K562 (cell line): ENCODE measurements at regions not wholly inside any gene's neighbourhood (a gene's known extent, or its start where the extent isn't known, plus 50 kb on each side); places are given as distances from the start of the nearest gene placed in this dataset.
"Not testable (repeated sequence)": the region's sequence is repeated elsewhere in the genome, so short reads cannot be mapped to it uniquely, and the experiment has no call there.

Experiments used
- POLR2AphosphoS2 ChIP-seq: IDR thresholded peaks from 2 replicates; pipeline ENCODE4 v1.6.1; 2012; ENCODE audit warnings: low read length, improper control_type of control experiment
- YY1 ChIP-seq, 3 experiments: IDR thresholded peaks; 2 replicates each; pipeline ENCODE4 v1.6.1; 2011; ENCODE audit warnings: low read length in 2 of 3, mild to moderate bottlenecking in 2 of 3, moderate library complexity in 2 of 3, borderline replicate concordance in 1 of 3, control low read depth in 1 of 3, low read depth in 1 of 3; ENCODE audit not compliant: insufficient read depth in 3 of 3, insufficient replicate concordance in 2 of 3, control insufficient read depth in 1 of 3, insufficient read length in 1 of 3; ENCODE audit errors: extremely low read depth in 1 of 3
- ZNF384 ChIP-seq: IDR thresholded peaks from 2 replicates; pipeline ENCODE4 v1.6.1; 2012; ENCODE audit warnings: low read depth, low read length, improper control_type of control experiment

DNA sequence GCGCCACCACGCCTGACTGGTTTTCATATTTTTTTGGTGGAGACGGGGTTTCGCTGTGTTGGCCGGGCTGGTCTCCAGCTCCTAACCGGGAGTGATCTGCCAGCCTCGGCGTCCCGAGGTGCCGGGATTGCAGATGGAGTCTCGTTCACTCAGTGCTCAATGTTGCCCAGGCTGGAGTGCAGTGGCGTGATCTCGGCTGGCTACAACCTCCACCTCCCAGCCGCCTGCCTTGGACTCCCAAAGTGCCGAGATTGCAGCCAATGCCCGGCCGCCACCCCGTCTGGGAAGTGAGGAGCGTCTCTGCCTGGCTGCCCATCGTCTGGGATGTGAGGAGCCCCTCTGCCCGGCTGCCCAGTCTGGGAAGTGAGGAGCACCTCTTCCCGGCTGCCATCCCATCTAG, 120.8 kb upstream of the DCAF12L1 start:
- not testable (repeated sequence) for TF ChIP-seq YY1 (IDR thresholded peaks at IDR 0.05; ENCODE audit: borderline replicate concordance in 1 of 3, control insufficient read depth in 1 of 3, extremely low read depth in 1 of 3, insufficient read depth in 3 of 3, insufficient read length in 1 of 3, insufficient replicate concordance in 2 of 3, low read depth in 1 of 3, low read length in 2 of 3); POLR2AphosphoS2; ZNF384
